ENCODE measurements at regions not wholly inside any gene's neighbourhood (a gene's known extent, or its start where the extent isn't known, plus 50 kb on each side); places are given as distances from the start of the nearest gene placed in this dataset.
"Not testable (repeated sequence)": the region's sequence is repeated elsewhere in the genome, so short reads cannot be mapped to it uniquely, and the experiment has no call there.

- DNase-seq (ENCODE audit: low read depth in 2 of 2): no peak
Measured at GRCh38 chr6:23503173-23503572, 622.8 kb upstream of the NRSN1 start.

- no peak for DNase-seq (ENCODE audit: low read depth in 2 of 2)
Measured at GRCh38 chr6:23505026-23505425, 621.0 kb upstream of the NRSN1 start.

GRCh38 chr6:23510778-23511510 is 615.1 kb upstream of the NRSN1 start:
- no peak for DNase-seq (ENCODE audit: low read depth in 2 of 2)

- DNase-seq (ENCODE audit: low read depth in 2 of 2): no peak
Measured at GRCh38 chr6:23511817-23512216, 614.2 kb upstream of the NRSN1 start.

GRCh38 chr6:23518294-23518693 is 607.7 kb upstream of the NRSN1 start:
- no peak for DNase-seq (ENCODE audit: low read depth in 2 of 2)

- no peak for DNase-seq (ENCODE audit: low read depth in 2 of 2)
Measured at GRCh38 chr6:23522792-23523547, 603.0 kb upstream of the NRSN1 start.

- DNase-seq (ENCODE audit: low read depth in 2 of 2): no peak
Measured at GRCh38 chr6:23523771-23524170, 602.2 kb upstream of the NRSN1 start.

- DNase-seq (ENCODE audit: low read depth in 2 of 2): no peak
Measured at GRCh38 chr6:23524548-23524947, 601.5 kb upstream of the NRSN1 start.

GRCh38 chr6:23526526-23526925 is 599.5 kb upstream of the NRSN1 start:
- no peak for DNase-seq (ENCODE audit: low read depth in 2 of 2)

- DNase-seq (ENCODE audit: low read depth in 2 of 2): no peak
Measured at GRCh38 chr6:23529902-23530301, 596.1 kb upstream of the NRSN1 start.

- no peak for DNase-seq (ENCODE audit: low read depth in 2 of 2)
Measured at GRCh38 chr6:23531666-23532065, 594.3 kb upstream of the NRSN1 start.

GRCh38 chr6:23532227-23532626 is 593.8 kb upstream of the NRSN1 start:
- no peak for DNase-seq (ENCODE audit: low read depth in 2 of 2)

- DNase-seq (ENCODE audit: low read depth in 2 of 2): no peak
Measured at GRCh38 chr6:23533311-23533710, 592.7 kb upstream of the NRSN1 start.

- no peak for DNase-seq (ENCODE audit: low read depth in 2 of 2)
Measured at GRCh38 chr6:23533944-23534343, 592.1 kb upstream of the NRSN1 start.

- DNase-seq (ENCODE audit: low read depth in 2 of 2): no peak
Measured at GRCh38 chr6:23534351-23534750, 591.7 kb upstream of the NRSN1 start.

GRCh38 chr6:23535101-23535500 is 590.9 kb upstream of the NRSN1 start:
- no peak for DNase-seq (ENCODE audit: low read depth in 2 of 2)

GRCh38 chr6:23537828-23538227 is 588.2 kb upstream of the NRSN1 start:
- no peak for DNase-seq (ENCODE audit: low read depth in 2 of 2)

GRCh38 chr6:23547851-23548250 is 578.2 kb upstream of the NRSN1 start:
- DNase-seq (ENCODE audit: low read depth in 2 of 2): no peak

- DNase-seq (ENCODE audit: low read depth in 2 of 2): not testable (repeated sequence)
Measured at GRCh38 chr6:23554953-23555352, 571.1 kb upstream of the NRSN1 start.

GRCh38 chr6:23559587-23560343 is 566.2 kb upstream of the NRSN1 start:
- DNase-seq (ENCODE audit: low read depth in 2 of 2): no peak

- no peak for DNase-seq (ENCODE audit: low read depth in 2 of 2)
Measured at GRCh38 chr6:23561732-23562131, 564.3 kb upstream of the NRSN1 start.

GRCh38 chr6:23562554-23562953 is 563.5 kb upstream of the NRSN1 start:
- DNase-seq (ENCODE audit: low read depth in 2 of 2): no peak

- DNase-seq (ENCODE audit: low read depth in 2 of 2): no peak
Measured at GRCh38 chr6:23563323-23563722, 562.7 kb upstream of the NRSN1 start.

Data from stimulated activated CD4-positive, alpha-beta T cell treated with anti-CD3 and anti-CD28 coated beads, Interleukin-4, amount 100 ng/mL, for 48 hours (primary cell).